OCI-LY3 (cell line): ENCODE measurements at regions not wholly inside any gene's neighbourhood (a gene's known extent, or its start where the extent isn't known, plus 50 kb on each side); places are given as distances from the start of the nearest gene placed in this dataset.

Experiments
- H2AFZ ChIP-seq: fragments of 200-600, 300-600 bp; shearing (Covaris generic); 2 replicates; pipeline ENCODE4 v1.6.0; 2014; ENCODE audit warnings: antibody characterized with exemption, low read depth, low read length
- H3K27ac ChIP-seq: fragments of 200-600, 300-600 bp; sonication (generic); 2 replicates; pipeline ENCODE4 v1.5.1; 2014; ENCODE audit warnings: mild to moderate bottlenecking, low read length, moderate library complexity, mixed read lengths
- H3K27me3 ChIP-seq: fragments of 200-600, 300-600 bp; sonication (generic); 2 replicates; pipeline ENCODE4 v1.6.1; 2014; ENCODE audit warnings: low read depth, low read length, mixed read lengths
- H3K36me3 ChIP-seq: fragments of 200-600, 300-600 bp; sonication (generic); replicated peaks from 2 replicates; pipeline ENCODE3; 2014; ENCODE audit warnings: low read depth, low read length, mixed read lengths
- H3K4me1 ChIP-seq: fragments of 300-600, 200-600 bp; sonication (generic); 2 replicates; pipeline ENCODE4 v1.6.1; 2014; ENCODE audit warnings: low read length, mixed read lengths
- H3K4me2 ChIP-seq: fragments of 200-600, 300-600 bp; sonication (generic); 2 replicates; pipeline ENCODE4 v1.6.1; 2014; ENCODE audit warnings: low read length, mixed read lengths
- H3K4me3 ChIP-seq: fragments of 300-600, 200-600 bp; sonication (generic); 2 replicates; pipeline ENCODE4 v1.5.1; 2014; ENCODE audit warnings: antibody characterized with exemption, mild to moderate bottlenecking, low read length, moderate library complexity
- H3K79me2 ChIP-seq: fragments of 300-600, 200-600 bp; shearing (Covaris generic); 2 replicates; pipeline ENCODE4 v1.6.1; 2014; ENCODE audit warnings: mild to moderate bottlenecking, low read length, mixed read lengths
- H3K9ac ChIP-seq: fragments of 300-600, 200-600 bp; shearing (Covaris generic); 2 replicates; pipeline ENCODE4 v1.6.0; 2014; ENCODE audit warnings: mild to moderate bottlenecking, low read length, moderate library complexity
- H3K9me3 ChIP-seq: fragments of 200-600, 300-600 bp; shearing (Covaris generic); 2 replicates; pipeline ENCODE4 v1.6.1; 2014; ENCODE audit warnings: low read length, mixed read lengths; ENCODE audit not compliant: insufficient read depth
- H4K20me1 ChIP-seq: fragments of 200-600, 300-600 bp; sonication (generic); 2 replicates; pipeline ENCODE4 v1.6.1; 2016; ENCODE audit warnings: low read length, mixed read lengths; ENCODE audit not compliant: insufficient read depth
- EZH2phosphoT487 ChIP-seq: fragments of 200-600 bp; shearing (Covaris generic); IDR thresholded peaks from 2 replicates; pipeline ENCODE4 v1.6.1; 2018; ENCODE audit warnings: antibody characterized with exemption, mixed run types, low read depth
- TF ChIP-seq, protein P1 (sequence below): fragments of 200-600, 300-600 bp; sonication (generic); IDR thresholded peaks from 2 replicates; pipeline ENCODE4 v1.5.1; 2014; ENCODE audit warnings: antibody characterized with exemption, low read length, low read depth

DNA sequence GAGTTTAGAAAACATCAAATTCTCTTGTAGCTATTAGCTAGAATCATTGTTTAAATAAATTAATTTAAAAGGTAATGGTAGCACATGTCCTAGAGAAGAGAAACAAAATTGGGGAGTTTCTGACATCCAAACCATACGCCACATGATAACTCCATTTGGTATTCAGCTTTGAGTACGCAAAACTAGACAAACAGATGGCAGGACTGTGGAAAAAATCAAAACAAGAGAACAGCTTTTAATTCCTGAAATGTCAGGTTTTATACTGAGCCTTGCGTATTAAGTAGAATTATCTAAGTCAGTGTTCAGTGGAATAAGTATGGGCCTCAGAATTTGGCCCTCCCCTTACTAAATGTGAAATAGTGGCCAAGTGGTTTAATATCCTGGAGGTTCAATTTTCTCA is 82.4 kb upstream of the PDE1A start:
- TF ChIP-seq, protein P1, sequence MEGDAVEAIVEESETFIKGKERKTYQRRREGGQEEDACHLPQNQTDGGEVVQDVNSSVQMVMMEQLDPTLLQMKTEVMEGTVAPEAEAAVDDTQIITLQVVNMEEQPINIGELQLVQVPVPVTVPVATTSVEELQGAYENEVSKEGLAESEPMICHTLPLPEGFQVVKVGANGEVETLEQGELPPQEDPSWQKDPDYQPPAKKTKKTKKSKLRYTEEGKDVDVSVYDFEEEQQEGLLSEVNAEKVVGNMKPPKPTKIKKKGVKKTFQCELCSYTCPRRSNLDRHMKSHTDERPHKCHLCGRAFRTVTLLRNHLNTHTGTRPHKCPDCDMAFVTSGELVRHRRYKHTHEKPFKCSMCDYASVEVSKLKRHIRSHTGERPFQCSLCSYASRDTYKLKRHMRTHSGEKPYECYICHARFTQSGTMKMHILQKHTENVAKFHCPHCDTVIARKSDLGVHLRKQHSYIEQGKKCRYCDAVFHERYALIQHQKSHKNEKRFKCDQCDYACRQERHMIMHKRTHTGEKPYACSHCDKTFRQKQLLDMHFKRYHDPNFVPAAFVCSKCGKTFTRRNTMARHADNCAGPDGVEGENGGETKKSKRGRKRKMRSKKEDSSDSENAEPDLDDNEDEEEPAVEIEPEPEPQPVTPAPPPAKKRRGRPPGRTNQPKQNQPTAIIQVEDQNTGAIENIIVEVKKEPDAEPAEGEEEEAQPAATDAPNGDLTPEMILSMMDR = no peak
- no peak for TF ChIP-seq EZH2phosphoT487
- H3K27ac ChIP-seq = no peak overlapping the region
- no peak overlapping the region for H3K9ac ChIP-seq
- no peak overlapping the region for H3K4me3 ChIP-seq
- no peaks in the 10 kb centered on the region for H3K36me3 ChIP-seq
- no peak overlapping the region for H2AFZ ChIP-seq
- no peaks in the 10 kb centered on the region for H3K9me3 ChIP-seq
- no peaks in the 10 kb centered on the region for H3K4me1 ChIP-seq
- H3K27me3 ChIP-seq = no peaks in the 10 kb centered on the region
- H3K4me2 ChIP-seq = no peak overlapping the region
- no peaks in the 10 kb centered on the region for H4K20me1 ChIP-seq
- no peaks in the 10 kb centered on the region for H3K79me2 ChIP-seq

DNA sequence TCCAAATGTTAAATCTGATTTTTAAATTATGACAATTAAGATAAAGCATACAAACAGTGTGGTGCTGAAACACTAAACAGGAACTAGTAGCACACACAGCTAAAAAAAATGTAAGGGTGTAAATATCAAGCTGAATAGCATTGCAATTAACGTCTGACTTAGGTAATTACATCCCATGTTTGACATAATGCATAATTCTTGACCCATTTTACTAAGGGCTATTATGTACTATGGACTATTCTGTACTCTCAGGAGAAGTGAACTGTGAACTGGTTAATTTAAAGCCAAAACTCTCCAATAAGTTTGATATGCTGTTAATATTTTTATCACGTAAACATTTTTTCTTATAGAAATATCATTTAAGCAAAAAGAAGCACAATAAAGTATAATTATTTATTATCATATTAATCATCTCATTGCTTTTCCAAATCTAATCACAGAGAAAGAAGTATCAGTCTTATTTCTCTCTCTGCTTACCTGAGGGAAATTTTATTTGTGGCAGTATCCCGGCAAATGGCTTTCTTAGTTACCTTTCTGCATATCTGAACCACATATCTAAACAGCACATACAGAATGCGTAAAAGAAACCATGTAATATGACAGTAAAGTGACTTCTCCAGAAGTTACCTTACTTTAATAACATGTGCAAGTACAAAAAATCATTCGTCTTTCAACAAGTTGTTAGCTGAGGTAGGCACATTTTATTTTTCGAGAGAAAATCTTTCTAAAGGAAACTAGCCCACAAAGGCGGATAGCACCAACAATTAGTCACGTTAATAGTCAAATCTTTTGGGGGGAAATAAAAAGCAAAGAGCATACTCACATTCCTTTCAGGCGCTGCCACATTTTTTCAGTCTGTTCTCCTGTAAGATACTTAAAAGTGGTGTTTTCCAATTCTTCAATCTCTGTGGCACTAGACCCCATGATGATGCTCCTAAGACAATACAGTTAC is 94.9 kb upstream of the PDE1A start:
- H3K27me3 ChIP-seq = 0 out of 2 replicates have a peak, but pooled peaks cover 3% of the 10 kb centered on the region
- H3K9ac ChIP-seq = no peak overlapping the region
- TF ChIP-seq EZH2phosphoT487 = no peak
- TF ChIP-seq, protein P1 = no peak
- H3K4me3 ChIP-seq = no peak overlapping the region
- no peaks in the 10 kb centered on the region for H3K9me3 ChIP-seq
- no peaks in the 10 kb centered on the region for H3K36me3 ChIP-seq
- no peaks in the 10 kb centered on the region for H4K20me1 ChIP-seq
- H3K27ac ChIP-seq = no peak overlapping the region
- no peak overlapping the region for H3K4me2 ChIP-seq
- H2AFZ ChIP-seq = no peak overlapping the region
- H3K4me1 ChIP-seq = no peaks in the 10 kb centered on the region
- H3K79me2 ChIP-seq = no peaks in the 10 kb centered on the region

DNA sequence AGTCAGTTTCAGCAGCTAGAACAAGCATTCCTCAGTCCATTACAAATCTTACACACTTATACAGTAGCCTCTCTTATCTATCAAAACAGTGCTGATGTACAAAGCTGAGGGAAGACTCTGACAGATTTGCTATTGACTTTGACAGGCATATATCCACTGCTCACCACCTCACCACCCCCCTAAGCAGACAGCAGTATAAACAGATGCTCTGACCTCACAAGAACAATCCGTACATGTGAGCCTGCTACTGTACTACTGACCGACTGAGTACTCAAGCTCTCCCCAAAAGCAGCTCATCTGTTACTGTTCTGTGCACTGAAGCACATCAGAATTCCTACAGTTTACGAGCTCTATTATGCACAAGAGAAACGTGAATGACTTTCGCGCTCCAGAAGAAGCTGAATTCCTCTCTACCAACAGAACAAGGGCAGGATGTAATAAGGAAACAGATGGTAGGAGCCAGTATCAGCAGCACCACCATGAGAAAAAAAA is 95.6 kb upstream of the PDE1A start:
- Histone ChIP-seq H3K9me3 (no peaks in the 10 kb centered on the region), H3K36me3 (no peaks in the 10 kb centered on the region), H3K4me2 (no peak overlapping the region), H2AFZ (no peak overlapping the region), H3K4me1 (no peaks in the 10 kb centered on the region), H4K20me1 (no peaks in the 10 kb centered on the region), H3K79me2 (no peaks in the 10 kb centered on the region), H3K4me3 (no peak overlapping the region), H3K27me3 (no peaks in the 10 kb centered on the region), H3K27ac (no peak overlapping the region), H3K9ac (no peak overlapping the region)
- TF ChIP-seq EZH2phosphoT487 = no peak
- TF ChIP-seq, protein P1 = no peak

DNA sequence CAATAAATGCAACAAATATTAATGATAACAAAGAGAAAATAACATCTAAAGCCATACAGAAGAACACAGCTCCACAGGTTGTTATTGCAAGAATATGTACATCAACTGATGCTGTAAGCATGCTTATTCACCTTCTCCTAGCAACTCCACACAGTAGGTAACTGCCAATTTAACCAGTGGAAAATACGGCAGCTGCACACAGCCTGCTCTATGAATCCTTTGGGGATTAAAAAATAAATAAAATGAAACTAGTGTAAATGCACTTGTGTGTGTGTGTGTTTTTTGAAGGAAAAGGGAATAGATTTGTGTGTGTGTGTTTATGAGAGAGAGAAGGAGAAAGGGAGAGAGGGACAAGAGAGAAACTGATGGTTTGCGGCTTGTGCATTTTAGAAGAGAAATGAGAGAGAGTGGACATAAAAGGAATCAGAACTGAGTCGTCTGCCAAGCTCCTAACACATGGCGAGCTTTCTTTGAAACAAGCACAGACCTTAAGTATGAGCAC is 96.2 kb upstream of the PDE1A start:
- H3K9me3 ChIP-seq = no peaks in the 10 kb centered on the region
- H3K4me2 ChIP-seq = no peak overlapping the region
- H3K4me3 ChIP-seq = no peak overlapping the region

More for the DNA sequence above, 96.2 kb upstream of the PDE1A start:
- Histone ChIP-seq H3K4me1 (no peaks in the 10 kb centered on the region), H3K27me3 (no peaks in the 10 kb centered on the region), H3K79me2 (no peaks in the 10 kb centered on the region), H4K20me1 (no peaks in the 10 kb centered on the region), H3K9ac (no peak overlapping the region), H3K36me3 (no peaks in the 10 kb centered on the region), H3K27ac (no peak overlapping the region), H2AFZ (no peak overlapping the region)
- no peak for TF ChIP-seq EZH2phosphoT487
- TF ChIP-seq, protein P1 = no peak
